Ectodermal cell (in vitro differentiated cells): ENCODE measurements at regions not wholly inside any gene's neighbourhood (a gene's known extent, or its start where the extent isn't known, plus 50 kb on each side); places are given as distances from the start of the nearest gene placed in this dataset.
A peak's percentile ranks its signal among the peaks of the same experiment; 100 is the strongest.

Experiments
- H3K27ac ChIP-seq: 2 replicates; pipeline ENCODE4 v1.7.0; 2013; ENCODE audit warnings: mild to moderate bottlenecking, low read depth, low read length; ENCODE audit not compliant: insufficient read depth, poor library complexity, severe bottlenecking
- H3K27me3 ChIP-seq: 2 replicates; pipeline ENCODE4 v1.7.0; 2013; ENCODE audit warnings: mild to moderate bottlenecking, low read length; ENCODE audit not compliant: insufficient read depth, control insufficient read depth, poor library complexity, severe bottlenecking
- H3K36me3 ChIP-seq: one replicate; pipeline ENCODE4 v1.7.0; 2013; ENCODE audit warnings: low read length; ENCODE audit not compliant: control insufficient read depth, insufficient read depth
- H3K4me1 ChIP-seq: one replicate; pipeline ENCODE4 v1.7.0; 2013; ENCODE audit warnings: low read length; ENCODE audit not compliant: control insufficient read depth, insufficient read depth
- H3K4me3 ChIP-seq: 2 replicates; pipeline ENCODE4 v1.7.0; 2013; ENCODE audit warnings: low read depth, low read length, control low read depth; ENCODE audit not compliant: insufficient read depth
- H3K9me3 ChIP-seq: 2 replicates; pipeline ENCODE4 v1.7.0; 2013; ENCODE audit warnings: mild to moderate bottlenecking, low read length, moderate library complexity; ENCODE audit not compliant: control insufficient read depth
- WGBS, 2 experiments: methylation state at CpG; one replicate each; pipeline ENCODE4 v1.1.7; 2013; ENCODE audit warnings: missing lambda C conversion rate in 2 of 2; 5-methylcytosine and 5-hydroxymethylcytosine counted together

- Histone ChIP-seq H3K27me3 (no peaks in the 10 kb centered on the region), H3K4me1 (peaks cover 40% of the 10 kb centered on the region), H3K9me3 (no peaks in the 10 kb centered on the region), H3K27ac (peak overlapping the region; percentile 97), H3K4me3 (no peak overlapping the region), H3K36me3 (no peaks in the 10 kb centered on the region)
- WGBS, 2 experiments: 5 to 8% methylated on average over 7 to 8 of the region's 8 CpGs
These were observed 435.1 kb downstream of the EFNB2 start for GRCh38 chr13:106100171-106100919.

DNA sequence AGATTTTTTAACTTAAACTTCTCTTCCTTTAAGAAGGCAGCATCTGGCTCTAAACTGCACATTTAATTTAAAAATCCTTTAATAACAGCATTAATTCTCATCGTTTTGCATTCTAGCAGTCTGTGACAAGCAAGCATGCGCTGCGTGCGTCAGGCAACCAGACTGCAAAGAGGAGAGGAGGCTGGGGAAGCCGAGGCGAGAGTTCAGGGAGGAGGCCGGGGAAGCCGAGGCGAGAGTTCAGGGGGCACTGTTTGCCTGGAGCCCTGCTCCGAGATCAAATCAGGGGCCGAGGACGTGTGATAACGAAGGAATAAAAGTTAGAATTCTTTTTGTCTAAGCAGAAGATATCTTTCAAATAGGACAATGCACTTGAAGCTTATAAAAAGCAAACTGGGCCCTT, 435.7 kb downstream of the EFNB2 start:
- 76 to 77% methylated on average over 13 of the region's 13 CpGs for WGBS, 2 experiments
- peak overlapping the region; percentile 97 for H3K27ac ChIP-seq
- H3K27me3 ChIP-seq: no peaks in the 10 kb centered on the region
- no peak overlapping the region for H3K4me3 ChIP-seq
- peaks cover 40% of the 10 kb centered on the region for H3K4me1 ChIP-seq
- H3K36me3 ChIP-seq: no peaks in the 10 kb centered on the region
- H3K9me3 ChIP-seq: no peaks in the 10 kb centered on the region

GRCh38 chr13:106098778-106099177, 436.7 kb downstream of the EFNB2 start:
- H3K27ac ChIP-seq: no peak overlapping the region
- H3K4me1 ChIP-seq: peaks cover 40% of the 10 kb centered on the region
- no peak overlapping the region for H3K4me3 ChIP-seq
- H3K9me3 ChIP-seq: no peaks in the 10 kb centered on the region
- no peaks in the 10 kb centered on the region for H3K27me3 ChIP-seq
- H3K36me3 ChIP-seq: no peaks in the 10 kb centered on the region
- WGBS, 2 experiments: 74 to 81% methylated on average over 3 of the region's 3 CpGs

GRCh38 chr13:106096661-106097092, 438.8 kb downstream of the EFNB2 start:
- no peak overlapping the region for H3K27ac ChIP-seq

GRCh38 chr13:106095919-106096318, 439.5 kb downstream of the EFNB2 start:
- no peak overlapping the region for H3K27ac ChIP-seq
- 90 to 95% methylated on average over 4 of the region's 4 CpGs for WGBS, 2 experiments

More at GRCh38 chr13:106096661-106097092, 438.8 kb downstream of the EFNB2 start:
- Histone ChIP-seq H3K36me3 (no peaks in the 10 kb centered on the region), H3K4me1 (peaks cover 34% of the 10 kb centered on the region), H3K27me3 (no peaks in the 10 kb centered on the region), H3K9me3 (no peaks in the 10 kb centered on the region), H3K4me3 (no peak overlapping the region)
- 93 to 96% methylated on average over 2 to 4 of the region's 4 CpGs for WGBS, 2 experiments

DNA sequence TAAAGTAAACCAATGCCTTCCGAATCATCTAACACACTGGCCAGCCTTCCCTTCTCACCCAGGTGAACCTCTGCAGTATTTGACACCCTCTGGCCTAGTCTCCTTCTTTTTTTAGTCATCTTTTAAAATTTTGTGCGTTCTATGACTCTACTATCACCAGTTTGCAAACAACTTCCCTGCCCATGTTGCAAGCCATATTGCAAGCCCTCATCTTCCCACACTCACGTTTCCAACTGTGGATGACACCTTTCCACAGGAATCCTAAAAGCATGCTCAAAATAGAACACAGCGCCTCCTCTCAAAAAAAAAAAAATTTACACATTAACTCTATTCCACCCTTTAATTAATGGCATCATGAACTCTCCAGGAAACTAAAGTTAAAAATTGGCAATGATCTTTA, 440.1 kb downstream of the EFNB2 start:
- Histone ChIP-seq H3K4me3 (no peak overlapping the region), H3K27me3 (no peaks in the 10 kb centered on the region), H3K9me3 (no peaks in the 10 kb centered on the region), H3K36me3 (no peaks in the 10 kb centered on the region), H3K27ac (no peak overlapping the region), H3K4me1 (peaks cover 23% of the 10 kb centered on the region)
- 95 to 96% methylated on average over 4 of the region's 4 CpGs for WGBS, 2 experiments

More at GRCh38 chr13:106095919-106096318, 439.5 kb downstream of the EFNB2 start:
- Histone ChIP-seq H3K36me3 (no peaks in the 10 kb centered on the region), H3K27me3 (no peaks in the 10 kb centered on the region), H3K4me3 (no peak overlapping the region), H3K9me3 (no peaks in the 10 kb centered on the region), H3K4me1 (peaks cover 26% of the 10 kb centered on the region)

GRCh38 chr13:106090001-106090400, 445.5 kb downstream of the EFNB2 start:
- Histone ChIP-seq H3K4me1 (no peaks in the 10 kb centered on the region), H3K36me3 (no peaks in the 10 kb centered on the region), H3K4me3 (no peak overlapping the region), H3K9me3 (no peaks in the 10 kb centered on the region), H3K27ac (no peak overlapping the region), H3K27me3 (no peaks in the 10 kb centered on the region)
- WGBS, 2 experiments: 91 to 92% methylated on average over 1 to 2 of the region's 2 CpGs

DNA sequence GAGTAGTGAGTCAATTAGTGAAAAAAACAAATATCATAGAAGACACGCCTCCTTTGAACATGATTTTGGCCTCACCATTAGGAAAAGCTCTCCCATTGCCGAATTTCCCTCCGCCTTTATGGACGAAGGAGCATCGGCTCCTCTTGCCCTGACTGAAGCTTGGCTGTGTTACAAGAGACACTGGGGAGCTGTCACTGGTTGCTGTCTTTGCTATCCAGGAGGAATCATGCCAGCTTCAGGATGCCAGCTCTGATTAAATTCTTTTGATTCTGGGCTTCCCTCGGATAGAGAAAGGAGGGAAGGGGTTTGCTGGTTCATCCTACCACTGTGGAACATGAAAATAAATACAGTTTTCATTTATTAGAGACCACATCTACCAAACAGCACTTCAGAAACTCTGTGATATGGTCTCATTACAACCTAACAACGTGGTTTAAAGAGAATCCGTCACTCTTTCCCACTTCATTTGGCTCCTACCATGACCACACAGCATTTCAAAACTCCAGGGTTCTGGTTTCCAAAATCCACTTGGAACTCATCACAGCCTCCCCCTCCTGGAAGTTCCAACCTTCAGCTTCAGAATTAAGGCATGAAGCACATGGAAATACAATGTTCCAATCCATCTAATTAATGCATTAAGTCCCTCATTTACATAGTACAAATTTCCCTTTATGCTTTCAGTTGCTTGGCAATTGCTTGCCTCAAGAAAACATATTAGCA, 446.0 kb downstream of the EFNB2 start:
- Histone ChIP-seq H3K4me1 (no peaks in the 10 kb centered on the region), H3K9me3 (no peaks in the 10 kb centered on the region), H3K36me3 (no peaks in the 10 kb centered on the region), H3K4me3 (no peak overlapping the region), H3K27me3 (no peaks in the 10 kb centered on the region), H3K27ac (no peak overlapping the region)
- WGBS, 2 experiments: 91 to 94% methylated on average over 7 to 8 of the region's 8 CpGs

DNA sequence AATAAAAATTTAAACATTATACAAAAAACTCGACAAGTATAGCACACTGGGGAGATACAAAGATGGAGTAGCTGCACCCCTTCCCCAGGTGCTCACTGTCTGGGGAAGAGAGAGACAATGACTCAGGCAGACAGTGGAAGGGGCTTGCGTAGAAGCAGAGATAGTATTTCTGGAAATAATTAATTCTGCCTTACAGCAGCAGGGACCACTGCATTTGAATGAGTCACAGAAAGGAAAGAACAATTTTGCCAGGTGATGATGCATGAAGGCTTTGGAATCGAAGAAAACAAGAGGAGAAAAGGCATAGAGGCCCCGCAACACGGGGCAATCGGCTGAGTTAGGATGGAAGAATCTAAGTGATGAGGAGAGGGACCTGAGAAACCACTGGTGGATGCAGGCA, 447.4 kb downstream of the EFNB2 start:
- Histone ChIP-seq H3K36me3 (no peaks in the 10 kb centered on the region), H3K27me3 (no peaks in the 10 kb centered on the region), H3K27ac (no peak overlapping the region), H3K9me3 (no peaks in the 10 kb centered on the region), H3K4me1 (no peaks in the 10 kb centered on the region), H3K4me3 (no peak overlapping the region)
- WGBS, 2 experiments: 95% methylated on average over 6 of the region's 6 CpGs

DNA sequence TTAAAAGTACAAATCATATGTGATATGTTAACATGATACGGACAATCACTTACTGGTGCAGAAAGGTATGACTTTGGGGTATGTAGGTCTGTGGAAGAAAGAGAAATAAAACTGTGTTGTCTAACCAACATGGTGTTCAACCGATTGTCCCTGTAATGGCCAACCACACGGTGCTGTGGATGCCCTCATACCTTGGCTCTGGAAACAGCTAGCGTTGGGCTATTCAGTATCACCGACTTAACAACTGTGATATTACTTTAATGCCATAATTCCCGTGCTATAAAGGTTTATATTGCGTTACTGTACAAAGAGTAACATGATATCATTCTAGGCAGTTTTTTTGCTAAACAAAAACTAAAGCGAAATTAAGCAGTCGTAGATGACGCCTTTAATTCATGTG, 448.3 kb downstream of the EFNB2 start:
- H3K4me1 ChIP-seq: no peaks in the 10 kb centered on the region
- H3K27ac ChIP-seq: no peak overlapping the region
- H3K27me3 ChIP-seq: no peaks in the 10 kb centered on the region
- H3K36me3 ChIP-seq: no peaks in the 10 kb centered on the region
- no peaks in the 10 kb centered on the region for H3K9me3 ChIP-seq
- 97% methylated on average over 10 of the region's 10 CpGs for WGBS, 2 experiments
- no peak overlapping the region for H3K4me3 ChIP-seq
